SIG-M5 (cell line): ENCODE measurements at regions not wholly inside any gene's neighbourhood (a gene's known extent, or its start where the extent isn't known, plus 50 kb on each side); places are given as distances from the start of the nearest gene placed in this dataset.

Experiments used
- DNase-seq: peaks from one replicate; lab custom pipeline; 2025; lab: John Stamatoyannopoulos, UW

DNA sequence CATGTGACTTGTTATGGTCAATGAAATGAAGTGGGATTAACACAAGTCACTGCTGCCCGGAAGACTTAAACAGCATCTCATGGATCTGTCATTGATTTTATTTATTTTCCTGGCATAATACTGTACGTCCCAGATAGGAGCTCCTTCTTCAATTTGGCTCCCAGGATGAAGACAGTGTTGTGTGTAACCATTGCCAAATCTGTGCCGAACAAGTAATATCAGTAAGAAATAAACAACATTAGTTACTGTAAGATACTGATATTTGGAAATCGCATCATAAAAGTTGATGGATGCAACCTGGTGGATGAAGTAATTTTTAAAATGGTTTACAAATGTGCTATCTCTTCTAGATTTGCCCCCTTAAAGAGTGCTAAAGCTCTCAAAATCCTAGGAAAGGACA is 419.0 kb upstream of the MMADHC start:
- DNase-seq: no peak

DNA sequence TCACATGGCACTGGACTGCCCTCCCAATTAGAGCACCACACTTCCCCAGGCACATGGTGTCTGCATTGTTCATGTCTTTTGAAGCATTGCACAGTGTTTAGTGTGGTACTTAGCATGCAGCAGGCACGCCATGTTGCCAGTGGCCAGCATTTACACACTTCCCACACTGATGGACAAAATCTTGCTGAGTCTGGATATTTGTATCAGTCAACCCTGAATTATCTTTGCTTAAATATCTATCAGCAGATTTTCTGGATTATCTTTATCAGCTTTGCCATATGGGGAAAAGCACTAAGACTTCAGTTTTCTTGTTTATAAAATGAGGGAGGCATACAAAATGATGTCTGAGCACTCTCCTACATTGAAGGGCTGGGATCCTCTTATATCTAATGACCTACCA is 416.0 kb upstream of the MMADHC start:
- no peak for DNase-seq

DNA sequence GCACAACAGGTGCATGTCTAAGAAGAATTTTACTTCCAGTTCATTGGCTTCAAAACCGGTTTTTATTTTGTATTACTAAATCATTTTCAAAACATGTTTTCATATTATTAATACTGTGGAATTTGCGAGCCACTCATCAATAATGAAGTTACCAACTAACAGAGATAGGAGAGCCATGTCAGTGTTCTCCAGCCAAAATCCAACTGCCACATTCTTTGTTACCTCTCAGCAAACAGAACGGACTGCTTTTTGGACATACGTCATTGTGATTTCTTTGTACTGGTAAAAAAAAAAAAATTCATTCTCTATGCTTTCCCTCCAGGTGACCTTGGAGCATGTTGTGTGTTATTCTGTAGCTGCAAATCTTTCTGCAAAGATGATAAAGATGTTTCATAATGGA is 414.2 kb upstream of the MMADHC start:
- no peak for DNase-seq

DNA sequence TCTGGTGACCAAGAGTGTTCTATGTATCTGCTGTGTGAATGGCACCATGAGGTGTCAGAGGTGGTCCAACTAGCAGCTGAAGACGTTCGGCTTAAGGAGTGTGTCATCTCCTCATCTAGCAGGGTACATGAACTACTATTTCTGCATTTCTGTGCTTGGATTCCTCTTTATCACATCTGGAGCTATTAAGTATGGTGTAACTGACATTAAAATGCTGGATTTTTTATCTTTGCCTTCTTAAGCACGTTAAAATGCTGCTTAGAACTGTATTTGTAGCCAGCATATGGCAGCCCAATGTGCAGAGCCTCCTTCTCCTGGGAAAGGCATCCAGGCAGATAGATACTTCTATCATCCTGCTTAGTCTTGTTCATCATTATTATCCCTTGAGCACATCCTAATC is 409.3 kb upstream of the MMADHC start:
- no peak for DNase-seq

DNA sequence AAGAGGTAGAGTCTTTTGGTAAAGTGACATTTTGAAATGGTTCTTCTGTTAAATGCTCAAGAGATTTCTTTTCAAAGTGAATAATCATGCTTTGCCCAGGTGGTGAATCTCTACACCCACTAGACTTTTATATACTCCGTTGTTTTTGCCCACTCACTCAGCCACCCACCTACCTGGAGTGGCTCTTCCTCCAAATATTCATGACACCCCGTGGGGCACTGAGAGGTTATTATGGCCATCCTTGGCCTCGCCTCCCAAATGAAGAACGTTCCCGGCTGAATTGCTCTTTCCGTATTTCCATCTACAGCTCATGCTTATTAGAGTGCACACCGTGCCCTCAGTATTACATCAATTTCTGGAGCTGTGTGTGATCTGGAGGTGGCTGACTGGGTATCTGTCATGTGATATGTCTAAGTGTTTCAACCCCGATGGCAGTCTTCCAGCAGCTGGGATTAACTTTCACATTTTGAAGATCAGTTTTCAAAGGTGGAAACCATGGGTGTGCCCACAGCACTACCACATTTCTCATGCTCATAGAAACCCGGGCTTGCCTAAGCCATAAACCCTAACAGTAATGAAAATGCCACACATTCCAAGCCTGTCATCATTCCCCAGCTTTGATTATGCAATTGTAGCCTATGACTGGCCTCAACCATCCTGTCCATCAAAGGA is 406.6 kb upstream of the MMADHC start:
- DNase-seq: no peak

DNA sequence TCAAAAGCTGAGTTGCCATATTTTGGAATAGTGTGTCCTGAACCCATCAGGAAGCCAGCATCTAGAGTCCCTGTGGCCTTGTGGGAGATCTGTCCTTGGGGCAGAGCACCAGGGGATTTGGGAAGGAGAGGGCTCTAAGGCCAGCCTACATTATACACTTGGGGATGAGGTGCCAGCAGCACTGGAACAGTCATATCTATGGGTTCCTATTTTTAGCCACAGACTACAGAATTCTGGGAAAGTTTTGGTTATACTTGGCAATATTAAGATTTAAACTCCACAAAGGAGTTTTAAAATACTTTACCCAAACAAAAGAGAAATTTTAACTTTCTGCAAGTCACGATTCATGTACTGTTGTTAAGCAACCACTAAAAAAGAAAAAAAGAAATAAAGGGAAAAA is 405.7 kb upstream of the MMADHC start:
- DNase-seq: no peak

DNA sequence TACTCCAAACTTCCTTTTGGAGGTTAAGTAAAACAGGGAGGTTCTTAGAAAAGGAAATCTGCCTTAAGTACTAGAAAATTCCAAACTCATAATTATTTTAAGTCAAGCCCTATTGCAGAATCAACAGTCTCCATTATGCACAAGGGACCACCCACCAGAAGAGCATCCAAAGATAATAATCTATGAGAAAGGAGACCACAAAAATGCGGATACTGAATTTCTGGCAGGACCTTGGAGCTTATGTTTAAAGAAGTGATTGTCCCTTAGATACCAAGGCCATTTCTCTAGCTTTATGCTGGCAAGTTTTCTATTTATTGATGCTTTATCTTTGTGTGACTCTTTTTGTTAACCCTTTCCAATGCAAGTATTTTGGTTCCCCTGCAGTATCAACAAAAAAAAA is 404.0 kb upstream of the MMADHC start:
- no peak for DNase-seq

DNA sequence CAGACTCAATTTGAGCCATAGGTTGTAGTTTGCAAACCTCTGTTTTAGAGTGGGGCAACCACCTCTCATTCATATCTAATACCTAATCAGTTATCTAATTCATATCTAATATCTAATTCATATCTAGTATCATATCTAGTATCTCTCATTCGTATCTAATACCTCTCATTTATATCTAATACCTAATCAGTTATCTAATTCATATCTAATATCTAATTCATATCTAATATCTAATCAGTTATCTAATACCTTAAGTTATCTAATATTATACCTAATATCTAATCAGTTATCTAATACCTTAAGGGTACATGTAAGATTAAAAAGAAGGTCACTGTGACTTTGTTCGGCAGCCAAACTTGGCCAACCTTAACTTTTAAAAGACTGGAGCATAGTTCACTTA is 403.4 kb upstream of the MMADHC start:
- no peak for DNase-seq

DNA sequence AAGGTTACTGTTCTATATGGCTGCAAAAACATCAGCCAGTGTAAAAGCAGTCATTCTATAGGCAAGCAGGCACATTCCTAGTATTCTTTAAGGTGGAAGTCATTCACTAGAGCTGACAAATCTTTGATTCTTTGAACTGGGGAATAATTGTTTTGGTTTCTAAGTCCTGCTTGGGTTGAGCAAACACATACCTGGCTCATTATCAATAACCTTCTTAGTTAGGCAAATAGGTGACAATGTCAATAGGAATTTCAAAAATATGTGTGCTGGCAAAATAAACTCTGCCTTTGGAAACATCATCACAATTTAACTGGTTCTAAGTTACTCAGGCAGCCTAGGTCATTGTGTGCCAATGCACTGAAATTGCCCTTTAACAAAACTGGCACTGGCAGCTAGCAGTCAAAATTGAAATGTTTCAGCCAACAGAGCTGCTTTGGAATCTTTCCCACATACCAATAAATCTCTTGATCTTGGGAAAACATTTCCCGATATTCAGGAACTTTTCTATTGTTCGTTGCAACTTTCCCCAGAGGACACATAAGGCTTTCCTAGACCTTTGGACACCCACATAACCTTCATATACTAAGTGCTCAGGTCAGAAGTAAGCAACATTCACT is 402.0 kb upstream of the MMADHC start:
- DNase-seq: no peak

DNA sequence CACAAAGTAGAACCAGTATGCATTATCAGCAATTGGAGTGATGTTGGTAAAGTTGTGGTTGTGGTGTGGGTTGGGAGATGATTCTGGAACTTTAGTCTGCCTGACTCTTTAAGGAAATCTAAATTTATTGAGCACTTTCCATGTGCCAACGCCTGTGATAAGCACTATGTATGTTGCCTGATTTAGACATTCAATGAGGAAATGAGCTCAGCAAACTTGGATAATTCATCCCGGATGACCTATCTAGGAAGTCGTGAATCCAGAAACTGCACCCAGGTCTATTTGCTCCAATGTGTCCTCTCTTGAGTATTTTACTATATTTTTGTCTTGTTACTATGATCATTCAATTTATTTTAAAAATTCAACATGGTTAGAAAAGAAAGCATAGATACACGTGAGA is 400.8 kb upstream of the MMADHC start:
- no peak for DNase-seq

DNA sequence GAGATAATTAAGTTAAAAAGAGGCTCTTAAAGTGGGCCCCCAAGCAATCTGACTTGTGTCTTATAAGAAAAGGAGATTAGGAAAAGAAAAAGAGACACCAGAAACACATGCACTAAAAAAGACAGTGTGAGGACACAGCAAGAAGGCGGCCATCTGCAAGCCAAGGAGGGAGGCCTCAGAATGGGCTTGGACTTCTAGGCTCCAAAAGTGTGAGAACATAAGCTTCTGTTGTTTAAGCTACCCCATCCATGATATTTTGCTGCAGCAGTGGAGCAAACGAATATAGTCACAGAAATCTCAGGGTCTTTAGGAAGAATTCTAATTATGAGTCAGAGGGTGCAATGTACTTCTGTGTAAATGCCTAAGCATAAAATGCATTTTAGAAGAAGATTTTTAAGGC is 399.3 kb upstream of the MMADHC start:
- DNase-seq: no peak

DNA sequence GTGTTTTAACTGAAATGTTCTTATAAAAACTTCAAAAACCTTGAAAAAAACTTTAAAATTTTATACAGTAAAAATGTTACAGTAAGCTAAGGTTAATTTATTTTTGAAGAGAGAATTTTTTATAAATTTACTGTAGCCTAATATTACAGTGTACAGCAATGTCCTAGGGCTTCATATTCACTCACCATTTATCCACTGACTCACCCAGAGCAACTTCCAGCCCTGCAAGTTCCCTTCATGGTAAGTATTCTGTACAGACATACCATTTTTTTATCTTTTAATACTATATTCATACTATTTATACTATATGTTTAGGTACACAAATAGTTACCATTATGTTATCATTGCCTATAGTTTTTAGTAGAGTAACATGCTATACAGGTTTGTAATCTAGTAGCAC is 396.7 kb upstream of the MMADHC start:
- DNase-seq: no peak

DNA sequence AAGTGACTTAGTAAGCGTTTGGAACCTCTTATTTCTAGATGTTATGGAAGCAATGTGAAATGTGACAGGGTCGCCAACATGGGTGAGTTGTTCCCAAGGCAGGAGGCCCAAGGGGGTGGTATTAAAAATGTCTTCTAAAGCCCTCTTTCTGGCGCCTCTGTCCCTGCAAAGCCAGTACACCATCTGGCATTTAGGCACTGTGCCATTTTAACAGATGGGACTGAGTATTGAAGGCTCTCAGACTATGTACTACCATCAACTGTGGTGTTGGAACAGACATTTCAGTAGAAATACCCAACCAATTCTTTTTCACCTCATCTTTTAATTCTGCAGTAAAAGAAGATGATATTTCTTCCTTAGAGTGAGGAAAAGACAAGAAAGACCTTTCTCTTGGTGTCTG is 384.5 kb upstream of the MMADHC start:
- DNase-seq: no peak

DNA sequence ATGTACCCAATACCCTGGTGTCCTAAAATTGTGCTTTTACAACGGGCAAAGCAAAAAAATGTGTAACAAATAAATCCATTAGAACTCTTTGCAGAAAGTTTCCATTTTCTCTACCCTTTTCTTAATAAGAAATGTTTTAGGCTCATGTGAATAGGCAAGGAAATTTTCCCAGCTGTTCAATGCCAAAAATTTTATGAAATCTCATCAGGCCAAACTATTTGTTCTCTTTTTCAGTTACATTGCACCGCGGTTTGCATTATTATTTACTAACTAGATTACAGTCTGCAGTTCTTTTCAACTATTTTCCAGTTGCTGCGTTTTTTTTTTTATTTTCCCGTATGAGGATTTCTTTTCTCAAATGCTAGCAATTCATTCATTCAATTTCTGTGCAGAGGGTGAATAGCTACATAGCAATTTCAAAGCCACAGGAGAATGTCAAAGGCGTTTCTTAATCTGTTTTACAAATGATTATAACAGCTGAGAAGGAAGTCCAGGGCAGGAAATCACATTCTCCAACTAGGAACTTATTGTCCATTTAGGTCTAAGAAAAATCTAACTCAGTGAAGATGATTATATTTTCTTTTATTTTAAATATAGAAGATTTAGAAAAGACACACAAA is 367.5 kb upstream of the MMADHC start:
- no peak for DNase-seq

DNA sequence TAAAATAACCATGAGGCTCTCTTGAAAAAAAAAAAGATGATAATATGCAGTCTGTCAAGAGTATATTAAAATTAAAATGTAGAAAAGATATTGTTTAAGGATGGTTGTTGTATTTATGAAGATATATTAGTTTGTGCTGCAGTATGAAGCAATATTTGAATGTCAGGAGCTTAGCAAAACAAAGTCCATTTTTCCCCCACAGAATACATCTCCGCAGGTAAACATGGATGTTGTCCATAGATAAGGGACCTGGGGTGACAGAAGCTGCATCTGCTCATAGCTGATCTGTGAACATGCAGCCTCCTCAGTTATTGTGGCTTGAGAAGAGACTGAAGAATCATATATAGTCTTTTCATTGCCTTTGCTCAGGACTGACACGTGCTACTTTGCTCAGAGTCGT is 366.1 kb upstream of the MMADHC start:
- no peak for DNase-seq

DNA sequence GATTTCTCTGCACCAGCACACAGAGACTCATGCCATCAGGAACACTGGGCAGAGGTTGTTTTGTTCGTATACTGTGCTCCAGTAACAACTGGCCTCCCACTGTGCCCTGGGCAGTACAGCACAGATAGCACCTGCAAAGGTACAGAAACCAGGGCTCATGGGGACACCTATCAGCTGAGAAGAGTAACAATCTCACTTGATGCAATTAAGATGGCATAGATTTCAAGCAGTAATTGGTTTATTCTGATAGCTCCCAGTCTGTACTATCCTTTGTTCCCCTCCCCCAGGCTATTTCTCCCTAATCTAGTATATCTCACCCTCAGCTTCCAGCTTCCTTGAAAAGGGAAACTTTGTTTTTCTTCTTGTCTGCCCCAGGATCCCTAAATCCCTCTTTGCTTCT is 343.9 kb upstream of the MMADHC start:
- DNase-seq: no peak

DNA sequence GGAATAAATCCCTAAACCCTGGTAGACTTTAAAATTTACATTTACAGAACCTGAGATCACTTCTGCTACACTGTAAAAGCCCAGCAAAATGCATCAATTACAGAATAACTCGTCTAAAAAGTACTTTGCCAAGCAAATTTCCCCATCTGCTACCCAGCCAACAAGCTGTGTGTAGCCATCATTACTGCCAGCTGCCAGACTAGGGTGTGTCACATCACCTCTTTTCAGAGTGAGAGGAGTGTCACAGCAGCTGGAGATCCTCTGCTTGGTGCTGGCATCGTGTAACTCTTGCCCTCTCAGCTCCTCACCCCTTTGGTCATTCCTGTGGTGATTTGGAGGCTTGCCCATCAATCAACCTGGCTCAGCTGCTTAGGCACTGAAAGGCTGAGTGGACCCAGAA is 340.4 kb upstream of the MMADHC start:
- no peak for DNase-seq

DNA sequence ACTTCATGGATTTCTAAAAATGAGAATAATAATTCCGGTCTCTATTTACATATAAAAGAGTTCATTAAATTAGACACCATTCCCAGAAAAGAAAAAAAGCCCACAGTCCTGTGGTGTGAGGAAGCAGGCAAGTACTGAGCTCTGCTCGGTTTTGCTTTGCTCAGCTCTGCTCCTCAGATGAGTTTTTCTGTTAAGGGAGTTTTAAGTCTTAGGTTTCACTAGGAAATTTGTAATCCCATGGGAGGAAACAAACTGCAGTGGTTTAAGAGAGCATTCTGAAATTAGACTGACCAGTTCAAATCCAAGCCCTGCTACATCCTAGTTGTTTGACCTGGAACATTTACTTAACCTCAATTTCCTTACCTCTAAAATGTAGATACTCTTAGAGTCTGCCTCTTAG is 338.6 kb upstream of the MMADHC start:
- no peak for DNase-seq

DNA sequence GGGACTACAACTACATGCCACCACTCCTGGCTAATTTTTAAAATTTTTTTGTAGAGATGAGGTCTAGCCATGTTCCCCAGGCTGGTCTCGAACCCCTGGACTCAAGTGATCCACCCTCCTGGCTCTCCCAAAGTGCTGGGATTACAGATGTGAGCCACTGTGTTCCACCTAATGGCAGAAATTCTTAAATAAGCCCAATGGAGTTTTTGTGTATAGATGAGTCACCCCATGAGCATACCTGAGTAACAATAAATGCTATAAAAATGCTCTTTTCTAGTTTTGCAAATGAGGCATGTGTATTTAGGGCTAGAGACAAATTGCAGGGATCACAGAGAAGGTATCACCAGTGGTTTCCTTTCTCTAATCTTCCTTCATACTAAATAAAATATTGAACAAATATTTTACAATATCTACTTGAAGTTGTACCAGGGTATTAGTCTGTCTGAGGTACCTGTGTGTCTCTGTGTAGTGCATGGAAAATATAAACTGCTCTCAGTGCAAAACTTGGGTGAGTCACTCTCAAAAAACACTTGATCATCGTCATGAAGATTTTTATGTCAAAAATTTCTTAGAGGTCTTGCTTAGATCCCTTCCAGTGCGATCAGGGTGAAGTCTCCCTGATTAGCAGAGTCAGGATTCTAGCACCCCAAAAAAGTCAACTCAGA is 337.1 kb upstream of the MMADHC start:
- no peak for DNase-seq

DNA sequence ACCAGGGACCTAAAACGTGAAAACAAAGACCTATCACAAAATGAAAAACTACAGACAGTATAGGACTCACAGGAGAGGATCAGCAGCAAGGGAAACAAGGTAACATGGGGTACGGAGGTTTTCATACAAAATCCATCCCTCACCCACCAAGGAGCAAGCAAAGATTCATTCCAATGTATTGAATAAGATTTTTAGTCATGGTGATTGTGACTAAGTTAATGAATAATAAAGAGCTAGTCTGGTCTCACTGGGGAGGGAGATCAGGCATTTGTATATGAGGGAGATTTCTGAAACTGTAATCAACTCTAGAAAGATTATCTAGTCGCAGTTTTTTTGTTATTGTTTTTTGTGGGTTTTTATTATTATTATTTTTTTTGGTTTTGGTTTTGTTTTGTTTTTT is 336.5 kb upstream of the MMADHC start:
- DNase-seq: no peak

DNA sequence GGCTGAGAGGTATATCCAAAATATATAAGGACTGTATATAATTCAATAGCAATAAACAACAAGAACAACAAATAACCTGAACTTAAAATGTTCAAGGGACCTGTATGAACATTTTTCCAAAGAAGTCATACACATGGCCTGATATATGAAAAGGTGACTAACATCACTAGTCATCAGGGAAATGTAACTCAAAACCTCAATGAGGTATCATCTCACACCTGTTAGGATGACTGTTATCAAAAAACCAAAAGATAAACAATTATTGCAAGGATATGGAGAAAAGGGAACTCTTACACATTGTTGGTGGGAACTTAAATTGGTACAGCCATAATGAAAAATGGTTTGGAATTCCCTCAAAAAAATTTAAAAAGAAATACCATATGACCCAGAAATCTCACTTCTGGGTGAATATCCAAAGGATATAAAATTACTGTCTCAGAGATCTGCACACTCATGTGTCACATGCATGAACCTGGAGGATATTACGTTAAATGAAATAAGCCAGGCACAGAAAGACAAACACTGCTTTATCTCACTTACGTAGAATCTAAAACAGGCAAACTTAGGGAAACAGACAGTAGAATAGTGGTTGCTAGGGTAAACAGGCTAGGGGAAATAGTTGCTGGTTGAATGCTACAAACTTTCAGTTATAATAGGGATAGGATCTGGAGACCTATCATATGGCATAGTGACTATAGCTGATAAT is 334.5 kb upstream of the MMADHC start:
- no peak for DNase-seq

DNA sequence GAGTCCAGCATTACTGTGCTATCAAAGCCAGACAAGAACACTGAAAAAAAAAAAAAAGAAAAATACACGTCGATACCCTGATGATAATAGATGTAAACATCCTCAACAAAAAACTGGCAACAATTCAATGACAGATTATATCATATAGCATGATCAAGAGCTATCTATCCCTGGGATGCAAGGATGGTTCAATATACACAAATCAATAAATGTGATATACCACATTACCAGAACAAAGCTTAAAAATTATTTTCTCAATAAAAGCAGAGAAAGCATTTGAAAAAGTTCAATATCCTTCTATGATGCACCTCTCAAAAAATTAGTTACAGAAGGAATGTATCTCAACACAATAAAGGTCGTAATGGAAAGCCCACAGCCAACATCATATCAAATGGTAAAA is 332.8 kb upstream of the MMADHC start:
- DNase-seq: no peak

DNA sequence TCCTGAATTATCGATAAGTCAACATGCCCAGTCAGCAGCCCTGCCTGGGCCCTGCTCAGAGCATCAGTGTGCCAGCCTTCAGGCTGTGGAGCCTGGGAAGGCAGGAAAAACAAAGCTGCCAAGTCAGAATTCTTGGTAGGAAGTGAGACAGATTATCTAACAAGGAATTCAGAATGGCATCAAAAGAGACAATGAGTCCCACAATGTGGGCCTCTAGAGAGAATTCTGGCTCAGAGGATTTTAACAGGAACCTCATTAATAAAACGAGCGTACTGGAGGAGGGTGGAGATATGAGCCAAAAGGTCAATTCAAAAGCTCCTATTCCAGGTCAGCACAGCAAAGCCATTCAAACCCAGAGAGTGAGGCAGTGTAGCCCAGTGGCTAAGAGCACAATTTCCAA is 327.6 kb upstream of the MMADHC start:
- DNase-seq: no peak
